Activated T-cell treated with anti-CD3 and anti-CD28 coated beads, Interleukin-2, amount 50 U/mL, for 24 hours (primary cell): ENCODE measurements at regions not wholly inside any gene's neighbourhood (a gene's known extent, or its start where the extent isn't known, plus 50 kb on each side); places are given as distances from the start of the nearest gene placed in this dataset.

ENCODE experiments used
- DNase-seq: peaks from one replicate; pipeline ENCODE4 v3.0.0-alpha.2; 2020
- H3K27ac Mint-ChIP-seq: 2 replicates; pipeline ENCODE4 v1.8.0; 2020; ENCODE audit warnings: mild to moderate bottlenecking, mixed read lengths
- H3K27me3 Mint-ChIP-seq: 2 replicates; pipeline ENCODE4 v1.8.0; 2020; ENCODE audit warnings: mixed read lengths
- H3K36me3 Mint-ChIP-seq: 2 replicates; pipeline ENCODE4 v1.8.0; 2020; ENCODE audit warnings: low read depth, mixed read lengths
- H3K4me1 Mint-ChIP-seq: 2 replicates; pipeline ENCODE4 v1.8.0; 2020; ENCODE audit warnings: low read depth, mixed read lengths
- H3K4me3 Mint-ChIP-seq: 2 replicates; pipeline ENCODE4 v1.8.0; 2020; ENCODE audit warnings: mild to moderate bottlenecking, moderate library complexity, mixed read lengths
- H3K9me3 Mint-ChIP-seq: 2 replicates; pipeline ENCODE4 v1.8.0; 2020; ENCODE audit warnings: mixed read lengths

GRCh38 chr10:70939441-70940003 lies 51.2 kb upstream of the PCBD1 start:
- no peak for DNase-seq
- no peaks in the 10 kb centered on the region for H3K27me3 Mint-ChIP-seq
- H3K4me1 Mint-ChIP-seq: no peaks in the 10 kb centered on the region
- no peaks in the 10 kb centered on the region for H3K9me3 Mint-ChIP-seq
- no peak overlapping the region for H3K27ac Mint-ChIP-seq
- H3K4me3 Mint-ChIP-seq: no peak overlapping the region
- no peaks in the 10 kb centered on the region for H3K36me3 Mint-ChIP-seq

GRCh38 chr10:70940834-70941568 lies 52.6 kb upstream of the PCBD1 start:
- Mint-ChIP-seq H3K27ac (no peak overlapping the region), H3K27me3 (no peaks in the 10 kb centered on the region), H3K36me3 (no peaks in the 10 kb centered on the region)

GRCh38 chr10:70942125-70942524 lies 53.8 kb upstream of the PCBD1 start:
- Mint-ChIP-seq H3K27ac (no peak overlapping the region), H3K27me3 (no peaks in the 10 kb centered on the region), H3K36me3 (no peaks in the 10 kb centered on the region), H3K4me3 (no peak overlapping the region), H3K4me1 (no peaks in the 10 kb centered on the region), H3K9me3 (no peaks in the 10 kb centered on the region)
- DNase-seq: no peak

More at GRCh38 chr10:70940834-70941568, 52.6 kb upstream of the PCBD1 start:
- Mint-ChIP-seq H3K9me3 (no peaks in the 10 kb centered on the region), H3K4me1 (no peaks in the 10 kb centered on the region), H3K4me3 (no peak overlapping the region)
- DNase-seq: no peak

- Mint-ChIP-seq H3K9me3 (no peaks in the 10 kb centered on the region), H3K36me3 (no peaks in the 10 kb centered on the region), H3K4me1 (no peaks in the 10 kb centered on the region)
Observed at GRCh38 chr10:70942725-70943124, 54.4 kb upstream of the PCBD1 start.

GRCh38 chr10:70943249-70943648 lies 54.9 kb upstream of the PCBD1 start:
- Mint-ChIP-seq H3K27ac (no peak overlapping the region), H3K4me1 (no peaks in the 10 kb centered on the region), H3K9me3 (no peaks in the 10 kb centered on the region), H3K4me3 (no peak overlapping the region), H3K27me3 (no peaks in the 10 kb centered on the region), H3K36me3 (no peaks in the 10 kb centered on the region)
- DNase-seq: no peak

More at GRCh38 chr10:70942725-70943124, 54.4 kb upstream of the PCBD1 start:
- H3K27me3 Mint-ChIP-seq: no peaks in the 10 kb centered on the region
- H3K27ac Mint-ChIP-seq: no peak overlapping the region
- no peak for DNase-seq
- no peak overlapping the region for H3K4me3 Mint-ChIP-seq

- Mint-ChIP-seq H3K9me3 (no peaks in the 10 kb centered on the region), H3K27ac (no peak overlapping the region), H3K4me3 (no peak overlapping the region), H3K4me1 (no peaks in the 10 kb centered on the region), H3K36me3 (no peaks in the 10 kb centered on the region), H3K27me3 (no peaks in the 10 kb centered on the region)
- no peak for DNase-seq
Observed at GRCh38 chr10:70943841-70944466, 55.6 kb upstream of the PCBD1 start.

GRCh38 chr10:70950037-70950436 lies 61.7 kb upstream of the PCBD1 start:
- Mint-ChIP-seq H3K4me1 (no peaks in the 10 kb centered on the region), H3K4me3 (no peak overlapping the region), H3K36me3 (no peaks in the 10 kb centered on the region), H3K27me3 (peaks cover under 1% of the 10 kb centered on the region), H3K27ac (no peak overlapping the region), H3K9me3 (no peaks in the 10 kb centered on the region)
- DNase-seq: no peak

GRCh38 chr10:70950801-70951200 lies 62.4 kb upstream of the PCBD1 start:
- H3K4me3 Mint-ChIP-seq: no peak overlapping the region
- H3K27ac Mint-ChIP-seq: no peak overlapping the region
- H3K4me1 Mint-ChIP-seq: no peaks in the 10 kb centered on the region
- DNase-seq: no peak
- peaks cover 4% of the 10 kb centered on the region for H3K27me3 Mint-ChIP-seq
- no peaks in the 10 kb centered on the region for H3K36me3 Mint-ChIP-seq
- no peaks in the 10 kb centered on the region for H3K9me3 Mint-ChIP-seq

GRCh38 chr10:70952401-70952800 lies 64.0 kb upstream of the PCBD1 start:
- no peak for DNase-seq
- no peak overlapping the region for H3K27ac Mint-ChIP-seq
- no peaks in the 10 kb centered on the region for H3K9me3 Mint-ChIP-seq
- peaks cover 13% of the 10 kb centered on the region for H3K27me3 Mint-ChIP-seq
- no peak overlapping the region for H3K4me3 Mint-ChIP-seq
- no peaks in the 10 kb centered on the region for H3K4me1 Mint-ChIP-seq
- H3K36me3 Mint-ChIP-seq: no peaks in the 10 kb centered on the region

GRCh38 chr10:70952921-70953320 lies 64.6 kb upstream of the PCBD1 start:
- H3K27ac Mint-ChIP-seq: no peak overlapping the region
- no peak for DNase-seq
- no peaks in the 10 kb centered on the region for H3K36me3 Mint-ChIP-seq
- no peaks in the 10 kb centered on the region for H3K9me3 Mint-ChIP-seq
- H3K4me1 Mint-ChIP-seq: no peaks in the 10 kb centered on the region
- peaks cover 13% of the 10 kb centered on the region for H3K27me3 Mint-ChIP-seq
- no peak overlapping the region for H3K4me3 Mint-ChIP-seq

- no peak for DNase-seq
- Mint-ChIP-seq H3K27me3 (peaks cover 13% of the 10 kb centered on the region), H3K4me3 (no peak overlapping the region), H3K9me3 (no peaks in the 10 kb centered on the region), H3K27ac (no peak overlapping the region), H3K36me3 (no peaks in the 10 kb centered on the region), H3K4me1 (no peaks in the 10 kb centered on the region)
Observed at GRCh38 chr10:70954381-70955176, 66.2 kb upstream of the PCBD1 start.

- DNase-seq: no peak
- Mint-ChIP-seq H3K4me1 (no peaks in the 10 kb centered on the region), H3K36me3 (no peaks in the 10 kb centered on the region), H3K4me3 (no peak overlapping the region), H3K9me3 (no peaks in the 10 kb centered on the region), H3K27me3 (peaks cover 13% of the 10 kb centered on the region), H3K27ac (no peak overlapping the region)
Observed at GRCh38 chr10:70956029-70956759, 67.8 kb upstream of the PCBD1 start.

- Mint-ChIP-seq H3K36me3 (no peaks in the 10 kb centered on the region), H3K4me3 (no peak overlapping the region), H3K9me3 (no peaks in the 10 kb centered on the region), H3K27me3 (peaks cover 13% of the 10 kb centered on the region), H3K4me1 (no peaks in the 10 kb centered on the region), H3K27ac (no peak overlapping the region)
- DNase-seq: no peak
Observed at GRCh38 chr10:70958396-70958795, 70.0 kb upstream of the PCBD1 start.

- no peak overlapping the region for H3K27ac Mint-ChIP-seq
- H3K27me3 Mint-ChIP-seq: peaks cover 9% of the 10 kb centered on the region
- no peaks in the 10 kb centered on the region for H3K36me3 Mint-ChIP-seq
- H3K4me1 Mint-ChIP-seq: no peaks in the 10 kb centered on the region
- no peaks in the 10 kb centered on the region for H3K9me3 Mint-ChIP-seq
- H3K4me3 Mint-ChIP-seq: no peak overlapping the region
- no peak for DNase-seq
Observed at GRCh38 chr10:70960316-70960715, 72.0 kb upstream of the PCBD1 start.
